GM21447 (cell line): ENCODE measurements at regions not wholly inside any gene's neighbourhood (a gene's known extent, or its start where the extent isn't known, plus 50 kb on each side); places are given as distances from the start of the nearest gene placed in this dataset.

Source experiments
- ATAC-seq: cut with Tn5 transposase; IDR thresholded peaks from one replicate; pipeline ENCODE4 v1.9.1; 2021; ENCODE audit not compliant: unreplicated experiment

DNA sequence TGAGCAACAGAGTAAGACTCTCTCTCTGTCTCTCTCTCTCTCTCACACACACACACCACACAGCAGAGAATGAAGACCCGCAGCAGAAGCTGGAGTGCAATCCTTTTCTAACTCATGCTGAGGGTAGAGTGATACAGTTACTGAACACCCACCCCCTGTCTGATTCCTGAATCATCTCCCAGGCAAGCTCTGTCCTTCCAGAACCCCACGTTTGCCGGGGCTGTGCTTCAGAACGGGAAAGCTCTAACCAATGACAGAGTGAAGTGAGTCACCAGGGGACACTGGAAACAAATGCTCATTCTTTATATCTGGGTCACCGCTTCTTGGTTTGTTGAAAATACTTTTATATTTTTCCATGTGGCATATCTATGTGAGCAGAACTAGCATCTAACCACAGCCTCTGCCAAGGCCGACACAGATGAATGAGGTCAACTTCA lies 553.7 kb upstream of the AMELY start:
- ATAC-seq = no peak

DNA sequence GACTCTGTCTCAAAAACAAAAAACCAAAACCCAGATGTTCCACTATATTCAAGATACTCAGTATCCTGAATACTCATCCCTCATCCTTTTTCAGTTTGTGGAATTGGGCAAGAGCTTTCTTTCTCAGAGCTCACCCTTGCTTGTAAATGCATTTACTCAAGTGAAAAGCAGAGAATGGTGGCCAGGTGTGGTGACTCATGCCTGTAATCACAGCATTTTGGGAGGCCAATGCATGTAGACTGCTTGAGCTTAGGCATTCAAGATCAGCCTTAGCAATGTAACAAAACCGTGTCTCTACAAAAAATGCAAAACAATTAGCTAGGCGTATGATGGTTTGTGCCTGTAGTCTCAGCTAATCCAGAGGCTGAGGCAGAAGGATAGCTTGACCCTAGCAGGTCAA lies 553.2 kb upstream of the AMELY start:
- ATAC-seq = no peak

DNA sequence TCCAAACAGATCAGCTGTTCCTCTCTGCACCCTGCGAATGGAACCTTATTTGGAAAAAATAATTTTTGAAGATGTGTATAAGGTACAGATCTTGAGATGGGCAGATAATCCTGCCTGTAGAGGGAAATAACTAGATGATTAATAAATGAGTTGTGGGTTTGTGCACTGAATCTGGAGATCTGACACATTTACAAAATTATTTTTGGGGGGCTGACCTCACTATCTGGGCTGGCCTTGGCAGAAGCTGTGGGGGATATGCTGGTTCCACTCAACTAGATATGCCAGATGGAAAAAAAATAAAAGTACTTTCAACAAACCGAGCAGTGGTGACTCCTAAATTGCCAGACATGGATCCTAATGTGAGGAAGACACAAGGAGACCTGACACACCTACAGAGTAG lies 552.2 kb upstream of the AMELY start:
- ATAC-seq = no peak

DNA sequence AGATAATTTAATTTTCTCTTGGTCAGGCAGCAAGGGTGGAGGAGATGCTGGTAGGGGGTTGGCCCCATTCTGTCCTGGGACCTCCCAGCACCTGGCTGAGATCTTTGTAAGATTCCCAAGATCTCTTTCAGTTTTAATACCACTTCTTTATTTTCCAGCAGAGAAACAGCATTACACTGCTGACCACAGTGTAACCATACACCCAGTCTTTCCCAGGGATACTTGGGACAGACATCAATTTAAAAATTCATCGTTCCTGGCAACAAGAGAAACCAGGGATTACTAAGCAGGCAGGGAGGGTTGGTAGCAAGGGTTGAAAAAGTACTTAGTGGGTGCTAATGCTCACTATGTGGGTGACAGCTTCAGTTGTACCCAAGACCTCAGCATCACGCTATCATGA lies 551.6 kb upstream of the AMELY start:
- no peak for ATAC-seq

DNA sequence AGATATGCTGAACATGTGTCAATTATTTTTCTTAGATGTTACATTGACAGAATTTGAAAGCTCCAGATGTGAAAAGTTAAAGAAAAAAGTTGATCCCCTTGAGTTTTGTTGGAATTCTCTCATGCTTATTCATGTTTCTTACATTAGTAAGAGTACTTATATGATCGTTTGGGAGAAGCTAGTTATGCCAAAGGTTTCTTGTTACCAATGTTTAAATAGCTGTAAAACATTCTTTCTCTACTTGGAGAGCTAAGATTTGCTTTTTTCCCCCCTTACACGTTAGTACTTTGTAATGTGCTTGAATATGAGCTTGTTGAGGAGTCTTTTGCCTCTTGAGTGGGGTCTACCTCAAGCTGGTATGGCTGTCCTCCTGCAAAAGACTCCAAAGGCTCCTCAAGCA lies 551.1 kb upstream of the AMELY start:
- ATAC-seq = no peak

DNA sequence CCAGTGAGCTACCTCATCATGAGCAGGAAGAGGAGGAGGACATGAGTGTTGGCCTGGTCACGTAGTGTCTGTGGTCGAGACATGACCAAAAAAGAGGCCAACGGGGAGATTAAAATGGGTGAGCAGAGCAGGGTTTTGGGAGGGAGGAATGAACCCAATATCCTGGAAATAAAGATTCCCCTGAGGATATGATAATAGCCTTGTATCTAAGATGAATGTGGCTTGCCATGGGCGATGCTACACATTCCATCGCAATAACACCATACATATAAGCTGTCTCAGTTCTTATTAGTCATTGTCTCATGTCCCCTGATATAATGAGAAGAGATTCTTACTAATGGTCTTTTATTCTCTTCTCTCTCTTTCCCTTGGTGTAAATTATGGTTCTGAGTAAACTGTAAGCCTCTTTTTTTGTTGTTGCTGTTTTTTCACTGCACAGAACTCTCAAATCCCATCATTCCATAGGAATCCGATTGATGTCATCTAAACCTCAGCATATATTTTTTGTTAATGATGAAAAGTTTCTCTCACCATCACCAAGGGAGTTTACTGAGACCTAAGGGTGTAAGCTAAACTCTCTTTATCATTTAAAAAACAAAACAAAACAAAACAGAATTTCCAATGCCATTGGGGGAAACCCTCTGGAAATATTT lies 550.4 kb upstream of the AMELY start:
- ATAC-seq = no peak

DNA sequence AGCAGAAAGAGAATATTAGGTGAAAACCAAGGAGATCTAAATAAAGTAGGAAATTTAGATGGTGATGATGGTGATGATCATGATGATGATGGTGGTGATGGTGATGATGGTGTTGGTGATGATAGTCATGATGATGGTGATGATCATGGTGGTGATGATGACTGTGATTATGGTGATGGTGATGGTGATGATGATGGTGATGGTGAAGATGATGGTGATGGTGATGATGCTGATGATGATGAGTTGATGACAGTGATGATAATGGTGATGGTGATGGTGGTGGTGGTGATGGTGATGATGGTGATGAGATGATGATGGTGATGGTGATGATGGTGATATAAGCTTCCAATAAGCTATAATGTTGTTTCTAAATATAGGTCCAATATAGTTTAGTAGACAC lies 548.2 kb upstream of the AMELY start:
- no peak for ATAC-seq

DNA sequence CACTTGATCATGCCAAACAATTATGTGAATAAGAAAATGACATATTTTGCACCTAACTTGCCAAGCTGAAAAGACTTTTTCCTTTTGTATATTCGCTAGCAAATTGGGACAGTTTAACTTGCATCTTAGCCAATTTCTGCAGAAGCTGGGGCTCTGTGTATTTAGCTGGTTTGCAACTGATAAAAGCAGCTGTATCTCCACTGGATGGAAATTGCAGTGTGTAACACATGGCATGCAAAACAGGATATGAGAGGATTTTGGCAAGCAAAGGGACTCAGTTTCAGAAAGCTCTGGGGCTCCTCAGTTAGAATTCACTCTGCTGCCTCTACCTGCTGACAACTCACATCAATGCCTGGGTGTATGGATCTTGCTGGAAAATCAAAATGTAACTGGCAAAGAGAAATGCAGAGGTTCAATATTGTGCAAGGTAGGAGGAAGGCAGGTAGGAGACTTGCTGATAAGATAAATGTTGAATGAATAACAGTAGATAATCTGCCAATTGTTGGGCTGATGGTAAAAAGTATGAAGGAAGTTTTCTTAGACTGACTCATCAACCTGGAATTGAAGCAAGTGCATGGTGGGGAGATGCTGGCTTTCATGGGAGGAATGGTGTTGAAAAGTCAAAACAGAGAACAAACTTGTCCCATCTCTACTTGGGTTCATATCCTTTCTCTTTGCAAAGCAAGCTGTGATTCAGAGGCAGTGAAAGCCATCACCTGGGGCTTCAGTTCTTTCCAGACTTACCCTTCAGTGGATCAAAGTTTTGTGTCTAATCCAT lies 546.9 kb upstream of the AMELY start:
- ATAC-seq = no peak

DNA sequence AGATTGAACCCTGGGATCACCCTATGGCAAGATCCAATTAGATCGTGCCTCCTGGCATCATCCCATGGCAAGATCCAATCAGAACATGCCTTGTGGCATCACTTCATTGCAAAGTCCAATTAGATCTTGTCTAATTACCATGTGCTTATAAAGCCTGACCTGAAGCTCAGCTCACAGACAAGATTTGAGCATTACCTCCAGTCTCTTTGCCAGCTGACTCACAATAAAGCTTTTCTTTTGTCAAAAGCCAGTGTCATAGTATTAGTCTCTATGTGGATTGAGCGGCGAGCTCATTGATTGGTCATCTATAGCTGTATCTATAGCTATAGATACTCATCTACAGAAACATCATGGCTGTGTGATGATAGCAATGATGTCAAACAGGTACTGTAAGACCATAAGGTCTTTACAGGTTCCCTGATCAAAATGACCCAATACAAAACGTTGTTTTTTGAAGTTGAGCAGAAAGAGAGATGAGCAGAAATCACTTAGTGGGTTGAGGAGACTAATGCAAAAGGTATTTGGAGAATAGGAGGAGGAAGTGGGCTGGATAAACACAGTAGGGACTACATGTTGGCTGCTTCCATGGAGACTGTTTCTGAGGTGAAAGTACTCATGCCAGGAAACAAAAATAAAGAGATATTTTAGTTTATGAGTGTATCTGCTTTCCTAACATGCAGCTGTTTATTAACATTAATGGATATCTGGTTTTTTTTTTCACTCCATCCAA lies 545.9 kb upstream of the AMELY start:
- ATAC-seq = no peak

DNA sequence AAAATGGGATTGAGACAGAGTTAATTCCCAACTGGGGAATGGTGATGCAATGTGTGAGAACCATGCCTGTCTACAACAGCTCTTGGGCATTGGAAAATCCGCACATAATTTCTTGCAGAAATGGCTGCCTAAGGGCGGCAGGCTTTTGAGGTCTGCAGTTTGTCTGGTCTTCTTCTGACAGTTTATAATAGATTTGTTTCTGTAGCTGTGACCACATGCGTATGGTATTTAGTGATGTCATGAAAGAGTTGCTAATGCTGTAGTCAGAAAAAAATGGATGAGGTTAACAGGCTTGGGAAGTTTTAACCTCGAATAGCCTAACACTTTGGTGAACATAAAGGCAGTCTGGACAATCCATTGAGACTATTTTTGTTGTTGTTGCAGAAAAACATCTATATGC lies 544.1 kb upstream of the AMELY start:
- ATAC-seq = no peak

DNA sequence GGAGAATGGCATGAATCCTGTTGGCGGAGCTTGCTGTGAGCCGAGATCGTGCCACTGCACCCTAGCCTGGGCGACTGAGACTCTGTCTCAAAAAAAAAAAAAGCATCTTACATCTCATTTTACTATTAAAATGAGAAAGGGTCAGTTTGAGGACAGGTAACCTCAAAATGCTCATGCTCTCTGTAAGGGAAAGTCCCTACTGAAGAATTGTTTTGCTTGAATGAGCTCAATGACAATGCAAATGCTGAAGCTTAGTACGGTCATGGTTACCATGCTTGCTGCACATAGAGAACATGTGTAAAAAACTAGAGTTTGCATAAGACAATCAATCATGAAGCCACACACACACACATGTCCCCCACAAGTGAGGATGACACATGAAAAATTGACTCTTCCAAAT lies 541.8 kb upstream of the AMELY start:
- ATAC-seq = peak; percentile 84

DNA sequence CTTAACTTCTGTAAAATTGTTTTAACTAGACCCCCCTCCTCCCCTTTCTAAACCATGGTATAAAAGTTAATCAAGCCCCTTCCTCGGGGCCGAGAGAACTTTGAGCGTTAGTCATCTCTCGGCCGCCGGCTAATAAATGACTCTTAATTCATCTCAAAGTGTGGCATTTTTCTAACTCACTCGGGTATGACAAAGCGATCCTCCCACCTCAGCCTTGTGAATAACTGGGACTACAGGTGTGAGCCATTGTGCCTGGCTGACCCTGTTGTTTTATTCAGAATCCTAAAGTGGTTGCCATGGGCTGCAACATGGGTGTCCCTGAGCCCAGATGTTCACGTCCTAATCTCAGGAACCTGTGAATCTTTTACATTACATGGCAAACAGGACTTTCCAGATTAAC lies 540.7 kb upstream of the AMELY start:
- no peak for ATAC-seq

DNA sequence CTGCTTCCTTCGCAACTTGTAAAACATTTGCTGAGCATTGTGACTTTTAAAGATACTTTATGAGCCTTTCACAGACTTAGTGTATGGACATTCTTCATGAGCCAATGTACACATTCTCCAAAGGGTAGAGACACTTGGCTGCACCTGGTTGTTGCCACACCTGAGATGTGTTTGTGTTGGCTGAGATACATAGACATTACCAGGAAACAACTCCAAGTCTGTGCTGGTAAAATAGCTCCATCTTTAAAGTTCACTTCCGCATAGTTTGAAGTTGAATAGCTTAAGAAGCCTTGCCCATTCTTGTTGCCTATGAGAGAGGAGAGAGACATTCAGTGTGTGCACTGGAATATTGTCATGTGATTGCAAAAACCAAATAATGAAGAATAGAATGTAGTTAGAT lies 538.3 kb upstream of the AMELY start:
- no peak for ATAC-seq

DNA sequence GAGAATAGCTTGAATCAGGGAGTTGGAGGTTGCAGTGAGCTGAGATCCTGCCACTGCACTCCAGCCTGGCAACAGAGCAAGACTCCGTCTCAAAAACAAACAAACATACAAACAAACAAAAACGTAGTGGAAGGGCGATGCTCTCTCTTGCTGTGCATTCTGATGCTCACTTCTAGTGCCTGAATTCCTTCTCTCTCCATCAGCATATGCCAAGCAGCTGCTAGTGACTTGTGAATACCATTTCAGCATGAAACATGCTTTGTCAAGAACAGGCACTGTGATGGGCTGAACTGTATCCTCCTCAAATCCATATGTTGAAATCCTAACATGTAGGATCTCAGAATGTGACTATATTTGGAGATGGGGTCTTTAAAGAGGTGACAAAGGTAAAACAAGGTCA lies 537.1 kb upstream of the AMELY start:
- no peak for ATAC-seq

DNA sequence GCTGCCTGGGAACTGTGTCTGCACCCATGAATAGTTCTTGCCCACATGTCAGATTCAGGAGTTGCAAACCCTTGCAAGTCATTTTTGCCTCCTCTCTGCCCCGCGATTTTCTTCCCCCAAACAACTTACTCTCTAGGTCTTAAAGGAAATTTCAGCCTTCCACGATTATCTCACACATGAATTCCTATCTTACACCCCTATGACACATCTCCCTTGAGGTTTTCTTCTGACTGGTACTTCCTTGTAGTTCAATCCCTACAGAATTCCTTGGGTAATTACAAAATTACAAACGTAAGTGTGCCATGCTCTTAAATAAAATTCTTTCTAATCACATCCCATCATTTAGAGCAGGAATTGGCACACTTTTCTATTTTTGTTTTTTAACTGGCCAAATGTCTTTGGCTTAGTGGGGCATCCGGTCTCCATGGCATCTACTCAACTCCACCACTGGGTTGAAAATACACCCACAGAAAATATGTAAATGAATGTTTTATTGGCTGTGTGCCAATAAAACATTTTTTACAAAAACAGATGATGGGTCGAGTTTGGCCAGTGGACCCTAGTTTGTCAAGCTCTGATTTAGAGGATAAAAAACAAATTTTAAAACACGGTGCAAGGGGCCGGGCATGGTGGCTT lies 536.4 kb upstream of the AMELY start:
- ATAC-seq = no peak

DNA sequence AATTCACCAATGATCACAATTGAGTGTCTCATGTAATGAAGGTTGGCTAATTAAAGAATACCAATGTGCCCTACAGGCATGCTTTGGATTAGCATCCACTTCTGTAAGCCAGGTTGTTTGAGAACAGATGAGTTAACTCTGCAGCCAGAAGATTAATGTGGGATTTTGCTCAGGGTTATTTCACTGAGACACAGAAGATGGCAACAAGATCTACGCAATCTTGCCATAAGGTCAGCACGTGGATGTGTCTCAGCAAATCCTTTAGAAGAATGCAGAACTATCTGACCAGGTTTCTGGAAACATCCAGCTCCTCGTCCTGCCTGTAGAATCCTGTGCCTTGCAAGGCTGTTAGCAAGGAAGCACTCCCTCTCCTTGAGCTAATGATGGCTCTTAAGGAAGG lies 532.6 kb upstream of the AMELY start:
- ATAC-seq = no peak

DNA sequence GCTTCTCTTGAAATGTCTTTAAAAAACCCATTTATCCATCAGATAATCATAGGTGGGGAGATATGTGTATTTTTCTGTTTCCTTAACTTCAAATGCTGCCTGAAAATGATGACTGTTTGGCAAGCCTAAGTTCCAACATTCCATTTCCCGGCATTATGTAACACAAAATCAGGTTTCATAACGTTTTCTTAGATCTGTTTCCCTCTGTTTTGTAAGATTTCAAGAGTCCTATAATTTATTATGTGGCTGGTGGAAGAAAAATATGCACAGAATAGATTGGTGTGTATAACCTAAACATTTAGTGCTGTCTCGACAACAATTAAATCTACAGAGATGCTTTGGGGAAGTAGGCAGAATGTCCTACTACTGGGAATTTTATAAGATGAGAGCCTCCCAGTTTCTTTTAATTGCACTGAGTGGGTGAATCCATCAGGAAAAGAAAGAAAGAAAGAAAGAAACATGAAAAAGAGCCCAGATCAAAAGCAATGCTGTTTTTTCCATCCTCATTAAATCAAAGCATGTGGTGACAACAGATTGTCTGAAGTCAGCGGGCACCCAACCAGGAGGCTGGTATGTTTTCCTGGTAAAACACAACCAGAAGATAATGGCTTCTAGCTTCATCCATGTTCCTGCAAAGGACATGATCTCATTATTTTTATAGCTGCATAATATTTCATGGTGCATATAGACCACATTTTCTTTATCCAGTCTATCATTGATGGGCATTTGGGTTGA lies 529.4 kb upstream of the AMELY start:
- no peak for ATAC-seq

DNA sequence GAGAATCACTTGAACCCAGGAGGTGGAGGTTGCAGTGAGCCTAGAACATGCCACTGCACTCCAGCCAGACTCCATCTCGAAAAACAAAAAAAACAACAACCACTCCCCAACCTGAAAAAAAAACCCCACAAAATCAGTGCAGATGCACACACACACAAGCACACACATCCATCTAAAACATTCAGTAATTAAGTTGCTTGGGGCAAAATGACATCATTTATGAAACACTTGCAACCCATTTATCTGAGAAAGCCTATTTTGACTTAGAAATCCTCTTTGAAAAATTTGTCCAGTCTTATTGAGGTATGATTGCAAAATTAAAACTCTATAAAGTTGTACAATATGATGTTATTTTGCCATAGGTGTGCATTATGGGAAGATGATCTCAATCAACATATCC lies 525.5 kb upstream of the AMELY start:
- ATAC-seq = no peak

DNA sequence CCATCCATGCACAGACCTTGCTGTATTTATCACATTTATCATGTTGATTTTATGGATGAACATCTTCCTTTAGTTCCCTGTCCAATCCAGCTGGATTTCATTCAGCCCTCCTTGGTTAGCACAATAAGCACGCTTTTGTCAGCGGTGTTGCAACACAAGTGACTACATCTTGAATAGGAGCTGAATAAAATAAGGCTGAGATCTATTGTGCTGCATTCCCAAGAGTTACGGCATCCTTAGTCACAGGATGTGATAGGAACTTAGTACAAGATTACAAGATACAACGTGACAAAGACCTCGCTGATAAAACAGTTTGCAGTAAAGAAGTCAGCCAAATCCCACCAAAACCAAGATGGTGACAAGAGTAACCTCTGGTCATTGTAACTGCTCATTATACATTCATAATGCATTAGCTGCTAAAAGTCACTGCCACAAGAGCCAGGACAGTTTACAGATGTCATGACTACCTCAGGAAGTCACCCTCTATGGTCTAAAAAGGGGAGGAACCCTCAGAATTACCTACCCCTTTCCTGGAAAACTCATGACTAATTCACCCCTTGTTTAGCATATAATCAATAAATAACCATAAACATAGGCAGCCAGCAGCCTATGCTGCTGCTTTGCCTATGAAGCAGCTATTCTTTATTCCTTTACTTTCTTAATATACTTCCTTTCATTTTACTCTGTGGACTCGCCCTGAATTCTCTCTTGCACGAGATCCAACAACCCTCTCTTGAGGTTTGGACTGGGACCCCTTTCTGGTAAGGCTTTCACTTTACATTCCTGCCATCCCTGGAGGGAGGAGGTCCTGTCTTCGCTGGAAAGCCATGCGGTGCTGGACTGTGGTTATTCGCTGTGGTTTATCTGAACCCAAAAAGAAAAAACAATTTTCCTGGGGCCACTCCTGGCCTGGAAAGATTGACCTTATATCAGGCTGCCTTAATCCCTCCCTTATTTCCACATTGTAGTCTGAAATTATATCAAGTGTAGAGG lies 522.6 kb upstream of the AMELY start:
- no peak for ATAC-seq

DNA sequence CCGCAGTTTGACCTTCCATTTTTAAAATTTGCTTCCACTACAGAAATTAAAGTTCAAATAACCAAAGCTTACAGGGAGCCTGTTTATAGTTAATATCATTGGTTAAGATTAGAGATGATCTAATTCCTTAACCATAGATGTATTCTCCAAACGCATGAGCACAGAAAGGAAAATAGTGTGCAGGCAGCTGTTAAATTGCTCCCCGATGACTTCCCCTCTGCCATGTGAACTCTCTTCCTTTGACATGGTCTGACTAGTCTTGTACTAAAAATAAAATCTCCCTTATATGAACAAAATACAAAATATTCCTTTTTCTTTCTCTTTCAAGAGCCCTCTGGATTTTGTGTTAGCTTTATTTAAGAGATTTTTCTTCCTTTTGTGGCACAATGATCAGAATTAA lies 507.6 kb upstream of the AMELY start:
- no peak for ATAC-seq
